DMS53 treated with DMSO at 0.1 percent for 48 hours (cell line): ENCODE measurements at regions not wholly inside any gene's neighbourhood (a gene's known extent, or its start where the extent isn't known, plus 50 kb on each side); places are given as distances from the start of the nearest gene placed in this dataset.
A peak's percentile ranks its signal among the peaks of the same experiment; 100 is the strongest.

Source experiments
- DNase-seq: peaks from one replicate; lab custom pipeline; 2025; ENCODE audit not compliant: unreplicated experiment; lab: John Stamatoyannopoulos, UW

- DNase-seq: no peak
These were observed 187.8 kb downstream of the TOMM20 start for GRCh38 chr1:234940841-234941240.

DNA sequence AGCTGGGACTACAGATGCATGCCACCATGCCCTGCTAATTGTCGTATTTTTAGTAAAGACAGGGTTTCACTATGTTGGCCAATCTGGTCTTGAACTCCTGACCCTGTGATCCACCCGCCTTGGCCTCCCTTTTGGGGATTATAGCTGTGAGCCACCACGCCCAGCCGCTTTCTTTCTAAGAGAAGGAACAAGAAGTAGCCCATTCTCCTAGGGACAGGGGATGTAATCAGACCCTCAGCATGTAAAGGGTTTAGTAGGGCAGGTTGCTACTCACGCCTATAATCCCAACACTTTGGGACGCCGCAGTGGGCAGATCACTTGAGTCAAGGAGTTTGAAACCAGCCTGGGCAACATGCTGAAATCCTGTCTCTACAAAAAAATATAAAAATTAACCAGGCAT lies 189.7 kb downstream of the TOMM20 start:
- no peak for DNase-seq

GRCh38 chr1:234938135-234938534 lies 190.5 kb downstream of the TOMM20 start:
- no peak for DNase-seq

GRCh38 chr1:234936612-234937389 lies 191.8 kb downstream of the TOMM20 start:
- no peak for DNase-seq

- no peak for DNase-seq
These were observed 194.0 kb downstream of the TOMM20 start for GRCh38 chr1:234934611-234935033.

DNA sequence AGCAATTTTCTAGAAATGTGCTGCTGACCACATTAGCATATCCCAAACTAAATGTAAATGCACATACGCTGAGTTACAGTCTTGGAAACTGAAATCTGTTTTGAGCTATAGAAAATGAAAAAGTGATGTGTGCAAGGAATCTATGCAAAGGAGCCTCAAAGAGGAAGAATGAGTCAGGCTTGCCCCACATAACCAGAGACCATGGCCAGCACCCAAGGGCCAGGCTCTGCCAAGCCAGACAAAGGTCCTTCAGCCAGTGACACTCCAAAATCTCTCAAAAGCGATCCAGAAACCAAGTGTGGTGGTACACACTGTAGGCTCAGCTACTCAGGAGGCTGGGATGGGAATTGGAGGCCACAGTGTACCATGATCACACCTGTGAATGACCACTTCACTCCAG lies 195.2 kb downstream of the TOMM20 start:
- DNase-seq: no peak

- no peak for DNase-seq
These were observed 195.9 kb downstream of the TOMM20 start for GRCh38 chr1:234932511-234933430.

DNA sequence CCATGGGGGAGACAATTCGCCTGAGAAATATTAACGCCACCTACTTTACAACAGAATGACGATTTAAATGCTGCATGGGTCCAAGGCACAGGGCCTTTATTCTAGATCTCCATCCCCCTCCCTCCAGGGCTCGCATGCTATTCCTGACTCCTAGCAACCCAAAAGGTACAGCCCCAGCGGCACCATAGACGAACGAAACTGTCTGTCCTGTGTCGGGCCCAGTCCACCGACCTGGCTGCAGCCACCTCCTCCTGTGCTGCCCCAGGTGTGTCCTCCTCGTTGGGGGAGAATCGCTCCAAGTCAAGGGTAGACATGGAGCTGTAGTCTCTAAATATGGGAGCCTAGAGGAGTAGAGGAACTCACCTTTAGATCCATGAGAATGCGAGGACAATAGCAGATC lies 196.5 kb downstream of the TOMM20 start:
- DNase-seq: no peak

DNA sequence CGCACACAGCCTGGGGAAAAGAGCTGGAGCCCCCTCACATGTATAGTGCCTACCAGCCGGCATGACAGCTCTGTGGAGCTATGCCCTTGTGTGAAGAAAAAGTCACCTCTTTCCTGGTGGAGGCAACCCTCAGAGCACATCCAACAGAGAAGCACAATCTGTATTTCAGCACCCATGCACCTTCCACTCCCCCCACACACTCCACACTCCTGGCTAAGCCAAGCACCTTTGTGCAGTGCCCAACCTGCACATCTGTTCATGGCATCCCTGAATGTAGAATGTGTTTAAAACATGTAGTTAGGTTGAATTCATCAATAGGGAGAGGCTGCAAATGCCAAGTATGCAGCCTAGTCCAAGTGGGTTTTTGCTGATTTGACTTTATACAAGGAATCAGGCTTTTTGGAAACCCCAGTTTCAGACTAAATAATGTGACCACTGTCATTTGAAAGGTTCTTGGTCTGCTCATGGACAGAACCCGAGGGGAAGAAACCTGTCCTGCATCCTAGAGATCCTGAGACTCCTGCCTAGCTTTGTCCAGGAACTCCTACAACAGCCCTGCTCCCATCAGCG lies 197.1 kb downstream of the TOMM20 start:
- no peak for DNase-seq

DNA sequence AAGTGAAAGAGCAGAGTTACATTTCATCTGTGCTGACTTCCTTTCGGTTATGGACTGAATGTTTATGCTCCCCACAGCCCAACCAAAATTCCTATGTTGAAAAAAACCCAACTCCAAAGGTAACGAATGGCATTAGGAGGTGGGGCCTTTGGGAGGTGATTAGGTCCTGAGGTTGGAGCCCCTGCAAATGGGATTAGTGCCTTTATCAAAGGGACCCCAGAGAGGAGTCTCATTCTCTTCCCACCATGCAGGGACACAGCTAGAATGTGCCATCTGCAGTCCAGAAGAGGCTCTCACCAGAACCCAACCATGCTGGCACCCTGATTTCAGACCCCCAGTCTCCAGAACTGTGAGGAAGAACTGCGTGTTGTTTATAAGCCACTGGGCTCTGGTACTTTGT lies 199.3 kb downstream of the TOMM20 start:
- DNase-seq: no peak

DNA sequence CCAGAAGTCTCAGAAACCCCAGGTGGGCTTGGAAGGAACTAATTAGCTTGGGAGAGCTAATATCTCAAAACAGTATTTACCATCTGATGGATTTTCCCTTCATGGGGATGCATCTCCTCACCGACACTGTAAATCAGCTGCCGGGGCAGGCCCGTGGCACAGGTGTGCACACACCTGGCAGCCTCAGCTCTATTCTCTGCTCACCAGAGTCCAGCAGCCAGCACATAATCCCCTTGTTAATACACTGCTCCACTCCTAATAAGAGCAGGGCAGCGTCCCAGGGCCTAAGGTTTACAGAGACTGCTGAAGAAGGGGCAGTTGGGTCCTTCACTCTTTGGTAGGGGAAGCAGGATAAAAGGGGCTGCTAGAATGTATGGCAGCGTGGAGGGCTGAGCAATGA lies 200.0 kb downstream of the TOMM20 start:
- DNase-seq: peak; percentile 17

DNA sequence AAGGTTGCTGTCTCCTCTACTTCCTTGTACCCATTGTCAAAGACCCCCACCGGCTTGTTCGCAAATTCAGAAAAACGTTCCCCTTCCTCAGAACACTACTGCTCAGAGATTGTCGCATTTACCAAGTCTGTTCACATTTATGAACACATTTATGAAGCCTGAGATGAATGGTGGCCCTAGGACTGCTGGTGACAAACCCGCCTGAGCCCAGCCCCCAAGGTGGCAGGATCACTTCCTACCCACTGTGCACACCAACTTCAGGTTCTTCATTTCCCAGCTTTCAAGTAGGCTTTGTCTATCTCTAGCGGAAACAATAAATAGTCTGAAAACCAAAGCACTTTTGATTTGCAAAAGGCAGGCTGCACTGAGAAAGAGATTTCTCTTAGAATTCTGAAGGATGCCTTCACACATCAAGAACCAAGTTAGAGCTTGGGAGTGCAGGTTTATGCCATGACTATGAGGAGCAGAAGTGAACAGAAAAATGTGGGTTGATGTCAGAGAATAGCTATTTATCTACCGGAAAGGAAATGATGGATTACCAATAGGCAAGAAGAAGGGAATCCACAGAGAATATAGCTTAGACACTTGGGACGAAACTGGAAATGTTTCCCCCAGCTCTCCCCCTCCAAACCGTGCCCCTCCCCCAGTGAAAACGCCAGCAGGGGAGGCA lies 200.5 kb downstream of the TOMM20 start:
- no peak for DNase-seq

GRCh38 chr1:234927312-234927970 lies 201.2 kb downstream of the TOMM20 start:
- DNase-seq: no peak

DNA sequence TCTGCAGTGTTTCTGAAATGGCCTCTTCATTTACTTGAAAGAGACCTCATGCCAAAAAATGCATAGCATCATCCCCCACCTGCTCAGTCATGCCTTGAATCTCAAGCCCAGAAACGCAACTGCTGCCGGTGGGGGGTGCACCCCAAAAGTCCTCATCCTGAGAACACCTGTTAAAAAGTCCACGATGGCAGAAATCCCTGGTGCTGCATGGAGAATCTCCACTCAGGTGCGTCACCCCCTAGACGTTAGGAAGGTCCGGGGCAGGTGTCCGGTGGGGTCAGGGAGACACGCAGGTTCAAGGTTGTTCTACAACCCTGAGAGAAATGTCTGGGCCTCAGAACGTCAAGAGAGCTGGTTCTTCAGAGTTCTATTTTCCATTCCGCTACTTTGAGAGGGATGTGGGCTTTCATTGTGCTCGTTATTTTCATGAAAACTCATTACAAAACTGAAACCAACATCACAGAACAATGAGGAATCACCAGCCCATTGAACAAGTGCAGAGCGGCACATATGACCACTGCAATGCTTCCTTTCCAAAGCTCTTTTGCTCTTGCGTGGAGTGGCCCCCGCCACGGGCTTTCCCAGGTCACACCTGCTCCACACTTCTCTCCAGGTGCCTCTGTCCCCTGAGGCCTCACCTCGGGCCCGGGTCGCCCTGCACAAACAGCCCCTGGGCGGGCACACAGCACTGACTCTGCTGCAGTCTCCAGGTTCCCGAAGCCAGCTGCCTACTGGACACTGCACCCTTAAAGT lies 201.9 kb downstream of the TOMM20 start:
- no peak for DNase-seq

- no peak for DNase-seq
These were observed 202.4 kb downstream of the TOMM20 start for GRCh38 chr1:234926264-234926558.

- peak; percentile 40 for DNase-seq
These were observed 203.0 kb downstream of the TOMM20 start for GRCh38 chr1:234925440-234926263.

DNA sequence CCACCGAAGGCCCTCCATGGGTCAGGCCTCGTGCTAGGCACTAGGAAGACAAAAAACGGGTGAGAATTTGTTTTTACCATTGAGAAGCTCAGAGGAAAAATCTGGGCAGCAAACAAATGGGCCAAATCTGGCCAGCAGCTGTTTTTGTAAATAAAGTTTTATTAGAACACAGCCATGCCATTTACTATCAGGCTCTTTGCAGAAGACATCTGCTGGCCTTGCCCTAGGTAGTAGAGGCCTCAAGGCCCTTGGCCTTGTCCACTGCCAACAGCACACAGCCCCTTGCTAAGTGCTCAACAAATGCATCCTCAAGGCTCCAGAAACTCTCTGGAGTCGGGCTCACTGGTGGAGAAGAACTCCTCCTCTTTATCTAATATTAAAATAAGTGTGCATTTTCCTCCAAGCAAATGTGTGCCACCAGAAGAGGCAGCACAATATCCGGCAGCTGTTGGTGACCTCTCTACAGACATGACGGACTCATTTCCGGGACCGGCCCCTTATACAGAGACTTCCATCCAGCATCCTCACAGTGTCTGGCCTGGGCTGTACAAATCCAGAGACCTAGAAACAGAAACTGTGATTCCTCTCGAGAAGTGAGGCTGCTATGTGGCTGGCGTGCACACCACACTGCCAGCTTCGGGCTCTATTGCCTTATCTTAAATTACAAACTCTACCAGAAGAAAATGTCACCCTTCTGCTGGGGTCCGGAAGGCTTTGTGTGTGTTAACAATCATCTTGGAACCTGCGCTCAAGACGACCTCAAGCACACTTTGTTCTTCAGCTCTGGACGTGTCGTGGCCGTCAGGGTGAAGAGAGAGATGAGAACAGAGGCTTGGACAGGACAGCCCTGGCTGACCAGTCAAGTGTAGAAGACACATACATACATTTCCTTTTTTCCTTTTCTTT lies 203.9 kb downstream of the TOMM20 start:
- no peak for DNase-seq

GRCh38 chr1:234923626-234924025 lies 205.0 kb downstream of the TOMM20 start:
- DNase-seq: no peak
